GM18868 (cell line): ENCODE measurements at regions not wholly inside any gene's neighbourhood (a gene's known extent, or its start where the extent isn't known, plus 50 kb on each side); places are given as distances from the start of the nearest gene placed in this dataset.

Source experiments
- ATAC-seq: cut with Tn5 transposase; IDR thresholded peaks from one replicate; pipeline ENCODE4 v1.9.1; 2021; ENCODE audit warnings: mild to moderate bottlenecking, moderate library complexity; ENCODE audit not compliant: unreplicated experiment

DNA sequence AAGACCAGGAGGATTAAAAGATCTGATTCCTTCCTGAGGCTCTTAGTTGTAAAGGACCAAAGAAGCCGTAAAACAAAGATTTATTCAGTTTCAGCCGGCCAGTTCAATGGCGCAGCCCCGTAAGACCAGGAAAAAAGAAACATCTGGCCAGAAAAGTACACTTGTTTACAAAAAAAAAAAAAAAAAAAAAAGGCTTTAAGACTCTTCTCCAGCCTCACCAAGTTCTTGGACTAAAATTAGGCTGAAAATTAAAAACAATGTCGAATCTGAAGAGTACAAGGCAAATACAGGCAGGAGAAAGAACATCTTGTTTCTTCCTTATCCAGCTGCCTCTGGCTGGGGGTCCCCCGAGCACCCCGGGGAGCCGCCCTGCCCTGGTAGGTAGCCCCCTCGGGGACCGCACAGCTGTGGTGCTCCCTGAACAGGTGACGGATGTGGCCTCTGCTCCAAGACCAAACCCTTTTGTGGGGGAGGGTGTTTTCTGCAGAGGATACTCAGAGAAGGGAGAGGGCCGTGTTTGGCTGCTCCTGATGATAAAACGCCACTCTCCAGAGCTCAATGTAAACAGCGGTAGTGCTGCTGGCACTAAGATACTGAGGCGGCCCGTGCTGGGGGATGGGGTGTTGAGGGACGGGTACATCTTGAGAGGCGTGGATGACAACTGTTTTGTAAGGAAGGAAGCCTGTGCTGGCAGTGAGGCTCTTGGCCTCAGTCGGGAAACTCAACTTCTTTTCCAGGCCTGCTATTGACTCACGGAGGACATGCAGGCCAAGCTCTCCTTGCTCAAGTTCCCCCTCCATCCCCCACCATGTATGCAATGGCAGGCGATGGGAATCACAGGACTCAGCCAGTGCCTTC, 201.0 kb upstream of the DIO3 start:
- no peak for ATAC-seq

DNA sequence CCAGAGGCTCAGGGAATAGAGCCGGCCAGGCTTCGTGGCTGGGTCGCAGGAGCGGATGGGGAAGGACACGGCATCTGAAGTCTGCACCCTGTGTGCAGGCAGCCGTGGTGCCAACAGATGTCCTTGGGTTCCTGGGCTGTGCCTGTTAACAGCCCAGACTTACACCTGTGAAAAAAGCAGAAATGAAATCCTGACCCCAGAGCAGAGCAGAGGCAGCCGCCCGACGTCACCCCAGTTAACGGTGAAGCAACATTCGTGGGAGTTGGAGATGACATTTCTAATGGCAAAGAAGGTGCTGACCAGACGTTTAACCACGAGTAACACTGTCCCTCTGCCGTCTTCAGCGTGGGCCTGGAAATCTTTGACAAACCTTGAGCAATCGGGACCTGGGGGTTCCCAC, 200.3 kb upstream of the DIO3 start:
- ATAC-seq = peak; percentile 42

DNA sequence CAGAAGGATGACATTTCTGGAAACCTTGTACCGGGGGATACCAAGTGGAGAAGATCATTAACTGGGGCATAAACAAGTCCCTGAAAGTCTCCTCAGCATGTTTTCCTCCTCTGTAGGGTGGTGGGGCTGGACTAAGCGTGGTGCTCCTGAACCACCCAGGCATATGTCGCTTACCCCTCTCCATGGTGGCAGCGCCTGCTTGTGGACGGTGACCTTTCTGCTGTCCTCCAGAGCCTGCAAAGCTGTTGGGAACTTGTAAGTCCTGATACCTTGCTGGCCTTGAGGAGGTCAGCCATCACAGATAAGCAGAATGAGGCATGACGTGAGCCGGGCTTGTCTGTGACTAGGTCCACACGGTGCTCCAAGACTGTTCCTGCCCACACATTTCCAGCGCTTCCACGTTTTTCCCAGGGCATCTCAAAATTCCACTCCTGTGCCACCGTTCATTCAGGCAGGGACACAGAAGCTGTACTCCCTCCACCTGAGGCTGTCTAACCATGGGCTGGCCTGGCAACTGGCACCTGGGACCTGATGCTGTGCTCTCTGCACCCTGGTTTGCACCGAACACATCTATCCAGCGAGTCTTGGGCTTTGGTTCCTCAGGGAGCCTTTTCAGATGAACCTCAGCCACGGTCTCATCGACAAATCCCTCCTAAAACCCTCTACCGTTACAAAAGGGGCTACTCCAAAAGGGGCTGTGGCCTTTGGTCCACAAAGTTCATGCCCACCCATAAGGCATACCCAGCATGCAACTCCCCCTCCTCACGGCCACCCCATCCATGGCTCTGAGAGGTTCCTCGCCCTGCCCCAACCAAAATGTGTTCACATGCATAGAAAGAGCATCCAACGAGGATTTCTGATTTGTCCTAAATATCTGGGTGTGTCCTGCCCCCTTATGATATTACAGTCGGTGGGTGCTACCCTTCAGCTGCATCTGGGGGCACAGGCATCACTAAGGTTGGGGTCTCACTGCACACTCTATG, 199.6 kb upstream of the DIO3 start:
- no peak for ATAC-seq

DNA sequence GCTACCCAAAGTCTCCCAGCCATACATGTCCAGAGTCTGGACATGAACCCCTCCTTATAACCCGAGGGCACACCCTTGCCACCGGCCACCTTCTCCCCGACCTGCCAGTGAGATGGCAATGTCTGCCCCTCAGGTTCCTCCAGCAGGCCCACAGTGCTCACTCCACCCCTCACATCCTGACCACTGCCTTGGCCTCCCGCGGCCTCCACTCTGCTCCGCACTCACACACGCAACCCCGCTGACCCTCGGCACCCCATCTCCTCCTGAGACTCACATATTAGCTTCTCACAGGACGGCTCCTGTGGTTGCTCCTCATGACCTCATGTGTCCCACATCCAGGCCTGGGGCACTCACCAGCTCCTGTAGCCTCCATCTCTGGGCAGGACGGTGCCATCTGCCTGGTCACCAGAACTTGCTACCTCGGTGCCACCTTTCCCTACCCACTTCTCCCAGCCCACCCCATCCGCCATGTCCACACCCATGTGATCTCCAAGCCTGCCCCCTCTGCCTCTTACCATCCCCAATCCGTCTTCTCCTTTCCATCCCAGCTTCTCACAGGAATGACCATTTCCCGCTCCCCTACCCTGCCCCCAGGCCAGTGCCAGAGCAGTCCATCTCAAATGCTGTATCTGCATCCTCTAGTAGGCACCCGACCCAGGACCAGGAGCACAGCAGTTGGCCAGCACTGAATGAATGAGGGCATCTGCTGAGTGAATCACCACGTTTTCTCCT, 198.6 kb upstream of the DIO3 start:
- no peak for ATAC-seq

DNA sequence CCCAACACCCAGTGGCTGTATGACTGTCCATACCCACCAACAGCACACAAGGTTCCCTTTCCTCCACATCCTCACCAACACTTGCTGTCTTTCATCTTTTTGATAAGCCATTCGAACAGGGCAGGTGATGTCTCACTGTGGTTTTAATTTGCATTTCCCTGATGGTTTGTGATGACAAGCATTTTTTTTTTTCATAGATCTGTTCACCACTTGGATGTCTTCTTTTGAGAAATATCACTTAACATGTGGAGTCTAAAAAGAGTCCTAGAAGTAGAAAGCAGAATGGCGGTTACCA, 198.1 kb upstream of the DIO3 start:
- ATAC-seq = no peak

DNA sequence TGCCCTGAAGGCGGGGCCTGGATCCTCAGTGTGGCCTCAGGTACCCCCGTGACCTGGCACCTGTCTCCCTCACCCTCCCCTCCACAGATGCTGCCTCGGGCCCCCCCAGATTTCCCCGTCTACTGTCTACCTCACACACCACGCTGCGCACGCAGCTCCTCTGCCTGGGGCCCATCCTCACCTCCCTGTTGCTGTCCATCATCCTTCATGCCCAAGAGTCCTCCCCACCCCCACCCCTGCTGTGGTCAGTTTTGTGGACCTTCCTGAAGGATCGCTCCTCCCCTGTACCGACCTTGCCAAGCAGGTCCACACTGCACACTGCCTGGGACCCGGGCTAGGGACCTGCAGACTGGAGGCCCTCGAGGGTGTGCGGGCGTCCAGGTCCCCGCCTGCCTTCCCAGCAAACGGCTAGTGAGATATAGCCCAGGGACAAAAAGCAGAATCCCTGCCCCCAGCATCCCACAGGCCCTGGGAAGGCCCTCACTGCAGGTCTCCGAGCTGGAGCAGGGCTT, 197.4 kb upstream of the DIO3 start:
- ATAC-seq = no peak

DNA sequence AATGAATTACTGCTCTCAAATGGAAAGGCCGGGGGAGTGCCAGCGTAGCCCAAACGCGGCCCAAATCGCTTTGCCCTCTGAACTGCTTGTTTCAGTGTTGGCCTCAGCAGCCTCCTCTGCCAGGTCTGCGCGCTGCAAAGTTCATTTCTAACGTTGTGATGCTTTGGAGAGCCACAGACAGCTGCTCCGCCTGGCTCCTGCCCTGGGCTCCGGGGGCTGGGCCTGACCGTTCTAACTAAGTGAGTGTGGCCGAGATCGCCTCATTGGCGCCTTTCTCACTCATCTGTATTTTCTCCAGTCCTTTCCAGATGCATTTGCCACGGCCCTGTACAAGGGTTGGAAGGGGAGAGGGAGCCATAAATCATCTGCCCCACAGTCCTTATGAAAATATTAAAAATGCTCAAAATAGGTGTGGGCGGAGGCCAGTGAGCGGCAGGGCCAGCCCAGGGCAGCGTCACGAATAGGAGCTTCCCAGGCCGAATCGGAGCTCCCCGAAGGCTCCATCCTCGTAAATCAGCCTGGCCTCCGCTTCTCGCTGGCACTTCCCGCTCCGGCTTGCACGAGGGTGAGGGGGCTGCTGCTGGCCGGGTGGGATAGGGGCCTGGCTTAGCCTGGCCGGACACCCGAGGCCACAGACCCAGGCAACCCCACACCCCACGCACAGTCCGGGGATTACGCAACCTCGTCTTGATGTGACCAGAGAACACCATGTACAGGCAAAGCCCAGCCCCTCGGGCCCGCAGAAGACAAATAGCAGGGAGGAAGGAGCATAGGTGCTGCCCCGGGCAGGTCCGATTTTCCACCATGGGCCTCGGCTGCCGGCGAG, 196.6 kb upstream of the DIO3 start:
- ATAC-seq = no peak

DNA sequence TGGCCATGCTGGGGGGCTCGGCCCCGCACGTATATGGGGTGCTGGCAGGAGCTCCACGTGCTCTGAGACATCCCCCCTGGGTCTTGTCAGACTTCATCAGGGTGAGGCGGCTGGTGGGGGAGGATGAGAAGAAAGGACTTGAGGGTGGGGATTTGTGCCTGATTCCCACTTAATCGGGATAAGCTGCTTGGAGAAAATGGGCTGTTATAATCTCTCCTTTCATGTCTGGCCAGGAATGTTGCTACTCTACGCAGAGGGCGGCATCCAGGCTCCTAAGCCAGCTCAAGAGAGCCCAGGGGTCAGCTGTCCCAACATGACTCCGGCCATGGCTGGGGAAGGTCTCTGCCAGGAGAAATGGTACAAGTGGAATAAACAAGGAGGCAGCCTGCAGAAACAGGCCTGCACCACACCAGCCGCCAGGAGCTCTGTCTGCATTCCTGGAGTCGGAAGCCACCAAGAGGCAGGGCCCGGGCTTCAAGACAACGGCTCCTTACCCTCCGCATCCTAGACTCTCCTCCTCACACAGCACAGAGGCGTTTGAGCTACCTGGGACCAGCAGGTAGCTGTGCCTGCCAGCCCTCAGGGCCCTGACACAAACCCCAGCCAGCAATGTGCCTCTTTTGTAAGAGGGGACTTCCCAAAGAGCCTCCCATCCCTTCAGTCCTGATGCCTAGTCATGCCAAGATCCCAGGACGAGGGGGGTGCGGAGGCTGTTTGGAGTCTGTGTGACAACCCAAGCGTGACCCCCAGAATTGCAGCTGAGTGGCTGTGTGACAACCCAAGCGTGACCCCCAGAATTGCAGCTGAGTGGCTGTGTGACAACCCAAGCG, 195.8 kb upstream of the DIO3 start:
- no peak for ATAC-seq

DNA sequence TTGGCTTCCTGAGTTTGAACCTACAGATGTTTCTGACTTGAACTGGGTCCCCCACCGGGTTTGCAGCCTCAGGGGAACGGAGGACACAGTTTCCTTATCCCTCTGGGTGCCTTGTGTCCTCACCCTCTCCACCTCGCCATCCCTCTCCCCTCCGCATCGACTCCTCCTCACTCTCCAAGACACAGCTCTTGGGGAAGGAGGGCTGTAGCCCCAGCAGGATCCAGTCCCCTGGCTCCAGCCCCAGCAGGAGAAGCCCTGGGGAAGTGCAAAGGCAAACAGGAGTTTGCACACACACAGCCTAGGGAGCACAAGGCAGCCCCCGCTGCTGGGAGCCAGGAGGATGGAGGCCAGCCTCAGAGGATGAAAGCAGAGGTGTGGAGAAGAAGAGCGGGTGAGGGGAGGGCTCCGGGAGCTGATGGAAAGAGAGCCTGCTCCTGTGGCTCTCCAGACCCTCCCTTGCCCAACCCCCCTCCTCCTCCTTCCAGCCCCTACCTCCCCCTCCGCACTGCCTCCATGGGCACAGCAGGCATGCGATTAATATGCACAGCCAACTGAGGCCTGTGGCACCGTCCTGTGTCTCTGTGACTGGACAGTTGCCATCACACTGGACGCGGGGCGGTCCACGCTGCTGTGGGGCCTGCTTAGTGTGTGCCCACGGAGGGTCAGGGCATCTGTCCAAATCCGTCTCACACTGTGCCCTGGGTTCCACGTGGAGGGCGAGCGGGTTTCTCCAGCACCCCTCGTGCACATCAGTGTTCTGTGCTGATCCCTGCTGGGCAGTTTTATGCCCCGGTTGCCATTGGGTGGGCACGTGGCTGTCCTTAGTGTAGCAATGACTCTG, 193.7 kb upstream of the DIO3 start:
- no peak for ATAC-seq

DNA sequence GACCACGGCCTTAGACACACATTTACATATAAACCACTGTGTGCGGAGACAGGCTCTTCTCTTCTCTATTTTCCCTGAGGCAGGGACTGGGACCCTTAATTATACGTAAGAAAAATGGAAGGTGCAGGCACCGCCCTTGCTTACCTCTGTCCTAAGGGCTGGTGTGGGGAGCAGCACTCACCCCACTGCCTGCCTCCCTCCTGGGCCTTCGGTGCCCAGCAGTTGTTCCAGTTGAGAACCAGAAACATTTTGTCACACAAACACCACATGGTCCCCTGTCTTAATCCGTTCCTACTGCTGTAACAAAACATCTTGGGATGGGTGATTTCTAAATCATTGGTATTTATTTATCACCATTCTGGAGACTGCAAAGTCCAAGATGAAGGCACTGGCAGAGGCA, 192.7 kb upstream of the DIO3 start:
- ATAC-seq = no peak

DNA sequence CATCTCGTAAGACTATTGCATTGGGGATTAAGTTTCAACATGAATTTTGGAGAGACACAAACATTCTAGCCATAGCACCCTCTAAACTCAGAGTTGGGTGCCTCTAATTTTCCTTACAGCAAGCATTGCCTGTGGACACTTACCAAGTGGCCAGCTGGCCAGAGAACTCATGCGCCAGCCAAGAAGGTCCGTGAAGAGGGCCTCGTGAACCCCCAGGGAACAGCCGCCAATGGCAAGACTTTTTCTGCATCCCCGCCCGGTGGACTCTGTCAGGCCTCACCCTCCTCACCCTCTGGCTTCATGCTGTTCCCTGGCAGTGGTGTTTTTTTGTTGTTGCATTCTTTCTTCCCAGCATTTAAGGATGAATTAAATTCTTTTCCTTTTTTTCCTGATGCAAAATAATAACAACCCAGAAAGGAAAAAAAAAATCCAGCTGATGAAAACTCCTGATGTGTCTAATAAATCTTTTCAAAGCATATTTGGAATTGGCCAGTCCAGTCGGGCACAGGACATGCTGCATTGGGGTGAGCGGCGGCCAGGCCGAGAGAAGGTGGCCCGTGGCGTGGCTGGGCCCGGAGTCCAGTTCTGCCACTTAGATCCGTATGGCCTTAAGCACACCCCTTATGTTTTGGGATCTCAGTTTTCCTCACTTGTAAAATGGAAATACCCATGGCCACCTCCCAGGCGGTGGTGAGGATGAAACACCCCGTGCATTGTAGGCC, 191.9 kb upstream of the DIO3 start:
- no peak for ATAC-seq

DNA sequence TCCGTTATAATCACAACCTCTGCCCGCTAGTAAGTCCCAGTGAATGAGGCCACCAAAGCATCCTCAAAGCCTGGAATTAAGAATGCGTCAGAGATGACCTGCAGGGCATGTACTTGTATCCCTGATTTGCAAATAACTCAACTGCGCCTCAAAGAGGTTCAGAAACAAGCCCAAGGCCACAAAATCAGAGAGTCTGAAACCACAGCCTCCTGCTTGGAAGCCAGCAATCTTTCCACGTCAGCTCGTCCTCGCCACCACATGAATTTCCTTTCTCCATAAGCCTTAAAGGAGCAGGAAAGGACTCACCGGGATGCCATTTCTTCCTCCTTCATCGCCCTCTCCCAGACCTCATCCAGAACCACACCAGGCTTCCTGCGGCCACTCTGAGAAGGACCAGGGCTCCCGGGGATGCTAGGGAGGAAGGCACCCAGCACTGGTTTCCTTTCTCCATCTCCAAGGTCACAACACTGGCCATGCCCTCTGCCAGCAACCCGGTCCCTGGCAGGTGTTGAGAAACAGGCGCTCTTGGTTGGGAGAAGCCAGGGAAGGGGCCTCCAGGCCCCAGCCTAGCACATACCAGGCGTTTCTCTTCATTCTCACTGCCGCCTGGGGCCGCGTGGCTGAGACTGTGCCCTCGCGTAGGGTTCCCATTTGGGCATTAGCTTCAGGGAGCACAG, 191.2 kb upstream of the DIO3 start:
- no peak for ATAC-seq

DNA sequence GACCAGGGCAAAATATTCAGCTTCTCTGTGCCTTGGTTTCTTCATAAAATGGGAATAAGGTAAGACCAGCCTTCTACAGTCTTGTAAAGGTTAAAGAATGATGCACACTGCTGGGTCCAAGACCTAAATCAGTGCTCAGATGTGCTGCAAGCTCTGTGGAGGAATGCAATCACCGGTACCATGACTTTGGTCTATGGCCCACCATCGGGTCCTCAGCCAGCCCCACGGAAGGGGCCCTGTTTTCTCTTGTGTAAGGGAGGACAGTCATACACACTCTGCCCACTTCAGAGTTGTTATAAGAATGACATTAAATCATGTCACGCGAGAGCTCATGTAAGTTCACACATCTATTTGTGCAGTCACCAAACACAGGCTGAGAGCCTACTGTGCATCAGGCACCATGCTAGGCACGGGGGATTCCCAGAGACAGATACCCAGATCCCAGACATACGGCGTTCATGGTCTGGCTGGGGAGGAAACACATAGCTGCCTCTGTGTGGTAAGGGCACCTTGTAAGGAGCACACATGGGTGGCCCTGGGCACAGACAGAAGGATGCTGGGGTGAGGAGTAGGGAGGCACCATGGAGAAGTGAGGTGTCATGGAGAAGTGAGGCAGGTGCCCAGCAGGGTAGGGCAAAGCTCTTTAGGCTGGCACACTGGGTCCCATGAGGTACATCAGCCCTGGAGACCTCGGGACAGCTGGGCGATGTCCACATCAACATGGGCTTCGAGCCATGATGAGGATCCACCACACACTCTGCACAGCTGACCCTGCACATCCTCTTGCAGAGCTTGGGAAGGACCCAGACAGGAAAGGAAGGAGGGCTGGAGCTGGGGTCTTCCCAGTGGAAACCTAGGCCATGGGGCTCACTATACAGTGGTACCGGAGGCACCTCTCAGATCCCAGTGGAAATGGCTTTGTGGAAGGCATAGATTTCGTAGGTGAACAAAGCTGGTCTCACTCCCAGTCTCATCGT, 190.4 kb upstream of the DIO3 start:
- no peak for ATAC-seq

DNA sequence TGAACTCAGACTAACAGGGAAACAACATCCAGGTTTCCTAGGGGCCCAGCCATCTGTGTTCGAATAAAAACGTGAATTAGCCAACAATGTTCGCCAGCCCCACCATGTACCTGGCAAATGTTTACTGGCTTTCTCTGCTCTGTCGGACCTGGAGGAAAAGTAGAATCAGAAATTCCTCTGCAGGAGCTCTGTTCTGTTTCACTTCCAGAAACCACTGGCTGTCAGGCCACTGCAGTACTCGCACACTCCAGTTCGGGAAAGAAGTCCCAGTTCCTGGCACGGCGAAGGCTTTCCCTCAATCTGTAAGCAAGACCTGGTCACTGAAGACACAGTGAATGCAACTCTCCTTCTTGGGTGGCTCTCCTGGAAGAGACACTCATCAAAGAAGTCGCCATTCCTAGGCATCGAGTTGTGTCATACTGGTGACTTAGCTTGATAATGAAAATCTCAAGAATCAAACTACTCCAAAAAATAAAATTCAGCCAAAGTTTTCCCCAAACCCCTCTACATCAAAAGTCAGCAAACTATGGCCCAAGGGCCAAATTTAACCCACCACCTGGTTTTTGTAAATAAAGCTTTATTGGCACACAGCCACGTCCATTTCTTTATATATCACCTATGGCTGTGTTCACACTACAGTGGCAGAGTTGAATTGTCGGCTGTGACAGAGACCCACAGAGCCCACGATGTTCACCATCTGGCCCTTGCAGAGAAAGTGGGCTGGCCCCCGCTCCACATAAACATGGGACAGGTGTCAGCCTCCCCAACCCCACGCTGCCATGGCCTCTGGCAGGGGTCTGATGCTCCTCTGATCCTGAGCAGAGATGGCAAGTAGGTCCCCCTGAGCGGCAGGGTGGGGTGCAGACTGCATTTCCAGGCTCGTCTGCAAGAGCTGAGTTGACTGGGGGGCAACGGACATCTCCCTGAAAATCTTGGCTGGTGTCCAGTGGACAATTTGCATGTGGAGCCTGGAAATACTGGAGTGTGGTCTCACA, 189.2 kb upstream of the DIO3 start:
- ATAC-seq = no peak
